Liver (tissue), 3 donors: ENCODE measurements at regions not wholly inside any gene's neighbourhood (a gene's known extent, or its start where the extent isn't known, plus 50 kb on each side); places are given as distances from the start of the nearest gene placed in this dataset.

Experiments
- CTCF ChIP-seq: fragments of 150-350 bp; IDR thresholded peaks from 2 replicates; pipeline ENCODE4 v1.5.1; 2017; ENCODE audit warnings: improper control_type of control experiment, low read depth, low read length; ENCODE audit not compliant: missing input control
- JUND ChIP-seq, 2 donors: IDR thresholded peaks; 2 replicates each; pipeline ENCODE4 v1.6.1; 2016; ENCODE audit warnings: antibody characterized with exemption in 2 of 2
- RAD21 ChIP-seq, 2 donors: IDR thresholded peaks; 2 replicates each; pipeline ENCODE4 v1.6.1; 2016; ENCODE audit warnings: antibody characterized with exemption in 2 of 2, mild to moderate bottlenecking in 2 of 2
- donor health status: healthy.
- donor health status: healthy.

GRCh38 chr22:49158741-49159564 is 668.7 kb downstream of the BRD1 start:
- TF ChIP-seq RAD21 (IDR thresholded peaks at IDR 0.05) (no peak), CTCF (no peak), JUND (IDR thresholded peaks at IDR 0.05) (no peak)
